ENCODE measurements at regions not wholly inside any gene's neighbourhood (a gene's known extent, or its start where the extent isn't known, plus 50 kb on each side); places are given as distances from the start of the nearest gene placed in this dataset.

DNA sequence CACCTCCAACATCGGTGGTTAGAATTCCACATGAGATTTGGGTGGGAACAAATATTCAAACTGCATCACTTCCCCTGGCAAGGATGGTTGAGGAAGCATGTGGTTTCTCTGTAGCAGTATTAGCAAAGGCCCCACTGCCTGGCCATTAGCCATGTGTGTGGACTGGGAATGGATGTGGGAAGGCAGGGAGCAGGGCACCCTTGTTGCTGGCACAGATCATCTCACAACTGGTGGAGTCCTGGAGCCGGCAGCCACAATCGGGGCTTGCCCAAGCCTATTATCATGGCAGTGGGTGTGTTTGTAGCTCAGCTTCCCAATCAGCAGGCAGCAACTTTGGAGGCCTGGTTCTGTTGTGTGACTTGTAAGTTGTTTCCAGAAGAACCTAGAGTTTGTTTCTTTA is 391.9 kb downstream of the DLEU7 start:
- WGBS (ENCODE audit: extremely low coverage, insufficient coverage, low lambda C conversion rate), result no CpG with 5 or more reads among the region's 3 CpGs
- no peak overlapping the region for H2BK15ac ChIP-seq (replicated peaks; ENCODE audit: low read depth)
- H3K36me3 ChIP-seq (ENCODE audit: control insufficient read depth, insufficient read depth, low read length), result no peaks in the 10 kb centered on the region
- no peak overlapping the region for H2AK5ac ChIP-seq (ENCODE audit: low read length)
- no peak overlapping the region for H3K4ac ChIP-seq (ENCODE audit: low read depth, low read length)
- H3K79me1 ChIP-seq (ENCODE audit: low read length), result no peaks in the 10 kb centered on the region
- H3K18ac ChIP-seq (ENCODE audit: low read length), result no peak overlapping the region
- no peak overlapping the region for H2BK120ac ChIP-seq (ENCODE audit: low read depth, low read length)
- no peak overlapping the region for H3K27ac ChIP-seq (ENCODE audit: low read depth, low read length)
- no peak for DNase-seq
- no peak overlapping the region for H4K5ac ChIP-seq (ENCODE audit: low read length)
- H3K56ac ChIP-seq (ENCODE audit: low read length), result no peak overlapping the region
- no peaks in the 10 kb centered on the region for H3K27me3 ChIP-seq (ENCODE audit: insufficient read depth, low read length, poor library complexity)
- H3K9ac ChIP-seq (ENCODE audit: low read length), result no peak overlapping the region
- no peak overlapping the region for H3K4me2 ChIP-seq (ENCODE audit: low read length)
- peaks cover 3% of the 10 kb centered on the region for H3K4me1 ChIP-seq (ENCODE audit: control insufficient read depth, low read depth, low read length)
- H2BK5ac ChIP-seq (ENCODE audit: low read length), result no peak overlapping the region
- H4K8ac ChIP-seq (ENCODE audit: low read depth, low read length), result no peak overlapping the region
- no peaks in the 10 kb centered on the region for H3K79me2 ChIP-seq (ENCODE audit: control insufficient read depth, insufficient read depth, low read length)
- H3K4me3 ChIP-seq (ENCODE audit: low read length), result no peak overlapping the region
- H3K23ac ChIP-seq (ENCODE audit: low read length), result no peak overlapping the region

DNA sequence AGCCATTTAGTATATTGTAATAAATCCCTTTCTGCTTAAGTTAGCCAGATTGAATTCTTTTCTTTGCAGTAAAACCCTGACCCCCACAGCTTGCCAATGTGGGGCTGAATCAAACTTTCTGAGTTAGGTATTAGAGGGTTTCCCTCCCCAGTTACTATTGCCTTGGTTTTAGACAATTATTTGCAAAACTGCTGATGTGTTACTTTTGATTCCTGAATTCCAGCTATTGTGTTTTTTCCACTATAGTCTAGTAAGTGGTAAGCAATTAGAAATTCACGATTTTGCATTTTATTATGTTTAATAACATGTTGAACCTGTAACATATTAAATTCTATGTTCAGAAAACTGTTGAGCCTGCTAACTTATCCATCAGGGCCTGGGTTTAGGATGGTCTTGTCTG is 391.5 kb downstream of the DLEU7 start:
- no peak overlapping the region for H2AK5ac ChIP-seq (ENCODE audit: low read length)
- H4K8ac ChIP-seq (ENCODE audit: low read depth, low read length), result no peak overlapping the region
- no peaks in the 10 kb centered on the region for H3K27me3 ChIP-seq (ENCODE audit: insufficient read depth, low read length, poor library complexity)
- no peak overlapping the region for H2BK15ac ChIP-seq (replicated peaks; ENCODE audit: low read depth)
- DNase-seq, result no peak
- no peak overlapping the region for H3K27ac ChIP-seq (ENCODE audit: low read depth, low read length)
- no peak overlapping the region for H4K5ac ChIP-seq (ENCODE audit: low read length)
- no peak overlapping the region for H2BK120ac ChIP-seq (ENCODE audit: low read depth, low read length)
- H3K36me3 ChIP-seq (ENCODE audit: control insufficient read depth, insufficient read depth, low read length), result no peaks in the 10 kb centered on the region
- no peak overlapping the region for H3K56ac ChIP-seq (ENCODE audit: low read length)
- no peak overlapping the region for H3K4ac ChIP-seq (ENCODE audit: low read depth, low read length)
- H3K4me2 ChIP-seq (ENCODE audit: low read length), result no peak overlapping the region
- WGBS (ENCODE audit: extremely low coverage, insufficient coverage, low lambda C conversion rate), result no CpG with 5 or more reads among the region's 1 CpG
- no peak overlapping the region for H3K23ac ChIP-seq (ENCODE audit: low read length)
- H3K18ac ChIP-seq (ENCODE audit: low read length), result no peak overlapping the region
- no peak overlapping the region for H3K4me3 ChIP-seq (ENCODE audit: low read length)
- H3K4me1 ChIP-seq (ENCODE audit: control insufficient read depth, low read depth, low read length), result peaks cover 3% of the 10 kb centered on the region
- H3K9ac ChIP-seq (ENCODE audit: low read length), result no peak overlapping the region
- no peaks in the 10 kb centered on the region for H3K79me1 ChIP-seq (ENCODE audit: low read length)
- H2BK5ac ChIP-seq (ENCODE audit: low read length), result no peak overlapping the region
- no peaks in the 10 kb centered on the region for H3K79me2 ChIP-seq (ENCODE audit: control insufficient read depth, insufficient read depth, low read length)

DNA sequence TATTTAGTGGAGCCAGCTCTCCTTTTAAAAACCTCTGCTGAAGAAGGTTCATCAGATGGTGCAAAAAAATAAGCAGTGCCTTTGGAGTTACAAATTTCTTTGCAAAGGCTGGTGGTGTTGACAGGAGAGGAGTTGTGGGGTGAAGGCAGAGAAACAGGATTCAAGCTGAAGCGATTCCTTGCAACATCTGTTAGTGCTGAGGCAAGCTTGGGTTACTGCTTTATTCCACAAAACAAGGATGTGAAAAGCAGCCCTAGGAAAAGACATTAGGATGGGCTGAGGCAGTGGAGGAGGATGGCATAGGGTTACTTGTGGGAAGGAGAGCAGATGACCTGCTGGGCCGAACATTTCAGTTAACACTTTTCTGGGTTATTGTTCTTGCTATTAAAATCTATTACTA is 390.7 kb downstream of the DLEU7 start:
- Histone ChIP-seq H4K5ac (ENCODE audit: low read length) (no peak overlapping the region), H4K8ac (ENCODE audit: low read depth, low read length) (no peak overlapping the region), H3K4me2 (ENCODE audit: low read length) (no peak overlapping the region), H3K79me1 (ENCODE audit: low read length) (no peaks in the 10 kb centered on the region), H2BK5ac (ENCODE audit: low read length) (no peak overlapping the region), H3K4ac (ENCODE audit: low read depth, low read length) (no peak overlapping the region), H3K36me3 (ENCODE audit: control insufficient read depth, insufficient read depth, low read length) (no peaks in the 10 kb centered on the region), H3K27ac (ENCODE audit: low read depth, low read length) (no peak overlapping the region), H3K56ac (ENCODE audit: low read length) (no peak overlapping the region), H3K4me3 (ENCODE audit: low read length) (no peak overlapping the region), H2AK5ac (ENCODE audit: low read length) (no peak overlapping the region), H3K79me2 (ENCODE audit: control insufficient read depth, insufficient read depth, low read length) (no peaks in the 10 kb centered on the region), H3K23ac (ENCODE audit: low read length) (no peak overlapping the region), H2BK15ac (replicated peaks; ENCODE audit: low read depth) (no peak overlapping the region), H3K4me1 (ENCODE audit: control insufficient read depth, low read depth, low read length) (peaks cover 3% of the 10 kb centered on the region), H3K9ac (ENCODE audit: low read length) (no peak overlapping the region), H3K18ac (ENCODE audit: low read length) (no peak overlapping the region), H3K27me3 (ENCODE audit: insufficient read depth, low read length, poor library complexity) (no peaks in the 10 kb centered on the region), H2BK120ac (ENCODE audit: low read depth, low read length) (no peak overlapping the region)
- no CpG with 5 or more reads among the region's 2 CpGs for WGBS (ENCODE audit: extremely low coverage, insufficient coverage, low lambda C conversion rate)
- no peak for DNase-seq

DNA sequence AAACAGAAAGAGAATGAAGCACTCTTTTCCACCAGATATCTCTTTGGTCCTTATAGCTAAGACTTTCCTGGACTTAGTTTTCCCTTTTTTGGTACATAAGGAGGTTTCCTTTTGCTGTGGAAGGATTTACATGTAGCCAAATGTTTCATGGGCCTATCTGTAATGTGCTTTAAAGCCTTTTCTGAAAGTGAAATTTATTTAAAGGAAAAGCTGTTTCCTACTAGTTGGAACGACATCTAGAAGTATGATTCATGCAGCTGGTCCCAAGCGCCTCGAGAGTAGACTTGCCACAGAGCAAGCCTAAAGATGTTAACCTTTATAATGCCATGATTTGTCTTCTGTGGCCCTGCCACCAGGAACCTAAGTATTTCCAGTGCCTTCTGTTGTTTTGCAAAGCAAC is 390.3 kb downstream of the DLEU7 start:
- WGBS (ENCODE audit: extremely low coverage, insufficient coverage, low lambda C conversion rate), result no CpG with 5 or more reads among the region's 3 CpGs
- H2BK15ac ChIP-seq (replicated peaks; ENCODE audit: low read depth), result no peak overlapping the region
- H3K4ac ChIP-seq (ENCODE audit: low read depth, low read length), result no peak overlapping the region
- no peak overlapping the region for H3K9ac ChIP-seq (ENCODE audit: low read length)
- H2AK5ac ChIP-seq (ENCODE audit: low read length), result no peak overlapping the region
- H3K79me1 ChIP-seq (ENCODE audit: low read length), result no peaks in the 10 kb centered on the region
- H3K23ac ChIP-seq (ENCODE audit: low read length), result no peak overlapping the region
- H3K4me1 ChIP-seq (ENCODE audit: control insufficient read depth, low read depth, low read length), result peaks cover 3% of the 10 kb centered on the region
- no peak overlapping the region for H2BK120ac ChIP-seq (ENCODE audit: low read depth, low read length)
- no peak overlapping the region for H3K4me3 ChIP-seq (ENCODE audit: low read length)
- no peak overlapping the region for H3K27ac ChIP-seq (ENCODE audit: low read depth, low read length)
- no peak for DNase-seq
- no peaks in the 10 kb centered on the region for H3K79me2 ChIP-seq (ENCODE audit: control insufficient read depth, insufficient read depth, low read length)
- H4K8ac ChIP-seq (ENCODE audit: low read depth, low read length), result no peak overlapping the region
- no peak overlapping the region for H3K4me2 ChIP-seq (ENCODE audit: low read length)
- H3K56ac ChIP-seq (ENCODE audit: low read length), result no peak overlapping the region
- no peaks in the 10 kb centered on the region for H3K27me3 ChIP-seq (ENCODE audit: insufficient read depth, low read length, poor library complexity)
- no peak overlapping the region for H2BK5ac ChIP-seq (ENCODE audit: low read length)
- no peak overlapping the region for H3K18ac ChIP-seq (ENCODE audit: low read length)
- H3K36me3 ChIP-seq (ENCODE audit: control insufficient read depth, insufficient read depth, low read length), result no peaks in the 10 kb centered on the region
- no peak overlapping the region for H4K5ac ChIP-seq (ENCODE audit: low read length)

DNA sequence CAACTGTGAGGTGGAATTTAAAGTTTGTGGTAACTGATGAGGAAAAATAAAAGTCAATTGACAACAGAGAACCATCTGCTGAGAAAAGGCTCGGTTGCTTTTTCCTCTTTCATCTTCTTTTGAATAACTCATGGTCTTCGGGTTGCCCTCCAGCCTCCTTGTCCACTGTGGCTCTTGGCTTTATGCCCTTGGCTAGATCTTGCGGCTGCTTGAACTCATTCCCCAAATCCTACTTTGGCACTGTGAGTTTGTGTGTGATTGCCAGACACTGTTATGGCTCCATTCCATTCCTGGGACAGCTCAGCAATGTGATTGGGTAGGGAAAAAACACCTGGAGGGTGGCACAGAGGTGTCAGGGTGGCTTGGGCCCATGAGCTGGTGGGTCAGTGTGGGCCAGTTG is 387.4 kb downstream of the DLEU7 start:
- Histone ChIP-seq H3K4me3 (ENCODE audit: low read length) (no peak overlapping the region), H4K5ac (ENCODE audit: low read length) (no peak overlapping the region), H3K4ac (ENCODE audit: low read depth, low read length) (no peak overlapping the region), H3K27me3 (ENCODE audit: insufficient read depth, low read length, poor library complexity) (no peaks in the 10 kb centered on the region), H3K18ac (ENCODE audit: low read length) (no peak overlapping the region), H3K4me2 (ENCODE audit: low read length) (no peak overlapping the region), H4K8ac (ENCODE audit: low read depth, low read length) (no peak overlapping the region), H3K79me2 (ENCODE audit: control insufficient read depth, insufficient read depth, low read length) (no peaks in the 10 kb centered on the region), H2BK120ac (ENCODE audit: low read depth, low read length) (no peak overlapping the region), H2BK5ac (ENCODE audit: low read length) (no peak overlapping the region), H2BK15ac (replicated peaks; ENCODE audit: low read depth) (no peak overlapping the region), H3K4me1 (ENCODE audit: control insufficient read depth, low read depth, low read length) (no peaks in the 10 kb centered on the region), H2AK5ac (ENCODE audit: low read length) (no peak overlapping the region), H3K56ac (ENCODE audit: low read length) (no peak overlapping the region), H3K9ac (ENCODE audit: low read length) (no peak overlapping the region), H3K23ac (ENCODE audit: low read length) (no peak overlapping the region), H3K36me3 (ENCODE audit: control insufficient read depth, insufficient read depth, low read length) (no peaks in the 10 kb centered on the region), H3K79me1 (ENCODE audit: low read length) (no peaks in the 10 kb centered on the region), H3K27ac (ENCODE audit: low read depth, low read length) (no peak overlapping the region)
- DNase-seq, result no peak
- WGBS (ENCODE audit: extremely low coverage, insufficient coverage, low lambda C conversion rate), result no CpG with 5 or more reads among the region's 3 CpGs
